GM13976 (cell line): ENCODE measurements at regions not wholly inside any gene's neighbourhood (a gene's known extent, or its start where the extent isn't known, plus 50 kb on each side); places are given as distances from the start of the nearest gene placed in this dataset.
"Not testable (repeated sequence)": the region's sequence is repeated elsewhere in the genome, so short reads cannot be mapped to it uniquely, and the experiment has no call there.

Experiments
- DNase-seq: peaks from one replicate; pipeline ENCODE4 v3.0.0; 2012; ENCODE audit warnings: low spot score
- in situ Hi-C: fragments of 300-500 bp; cut with MboI; formaldehyde crosslinking; loops from one replicate; pipeline ENCODE4 v1.12.0; 2022; ENCODE audit warnings: low sequenced_read_pairs, mixed read lengths, inconsistent platforms; ENCODE audit not compliant: unreplicated experiment
- TF ChIP-seq, protein P1 (sequence below): IDR thresholded peaks from 2 replicates; pipeline ENCODE4 v1.5.1; 2012; ENCODE audit warnings: borderline replicate concordance, mild to moderate bottlenecking; ENCODE audit not compliant: insufficient read depth; ENCODE audit errors: extremely low read depth, missing control alignments, control extremely low read depth

- no peak for DNase-seq
- in situ Hi-C loops, result no loop called here
- TF ChIP-seq, protein P1, sequence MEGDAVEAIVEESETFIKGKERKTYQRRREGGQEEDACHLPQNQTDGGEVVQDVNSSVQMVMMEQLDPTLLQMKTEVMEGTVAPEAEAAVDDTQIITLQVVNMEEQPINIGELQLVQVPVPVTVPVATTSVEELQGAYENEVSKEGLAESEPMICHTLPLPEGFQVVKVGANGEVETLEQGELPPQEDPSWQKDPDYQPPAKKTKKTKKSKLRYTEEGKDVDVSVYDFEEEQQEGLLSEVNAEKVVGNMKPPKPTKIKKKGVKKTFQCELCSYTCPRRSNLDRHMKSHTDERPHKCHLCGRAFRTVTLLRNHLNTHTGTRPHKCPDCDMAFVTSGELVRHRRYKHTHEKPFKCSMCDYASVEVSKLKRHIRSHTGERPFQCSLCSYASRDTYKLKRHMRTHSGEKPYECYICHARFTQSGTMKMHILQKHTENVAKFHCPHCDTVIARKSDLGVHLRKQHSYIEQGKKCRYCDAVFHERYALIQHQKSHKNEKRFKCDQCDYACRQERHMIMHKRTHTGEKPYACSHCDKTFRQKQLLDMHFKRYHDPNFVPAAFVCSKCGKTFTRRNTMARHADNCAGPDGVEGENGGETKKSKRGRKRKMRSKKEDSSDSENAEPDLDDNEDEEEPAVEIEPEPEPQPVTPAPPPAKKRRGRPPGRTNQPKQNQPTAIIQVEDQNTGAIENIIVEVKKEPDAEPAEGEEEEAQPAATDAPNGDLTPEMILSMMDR, result no peak
These were observed 125.2 kb upstream of the ARHGEF3 start for GRCh38 chr3:56926947-56927282.

GRCh38 chr3:56926243-56926946 is 124.6 kb upstream of the ARHGEF3 start:
- DNase-seq, result no peak
- in situ Hi-C loops, result no loop called here
- TF ChIP-seq, protein P1, result no peak

GRCh38 chr3:56924700-56925099 is 123.0 kb upstream of the ARHGEF3 start:
- DNase-seq, in situ Hi-C loops: not testable (repeated sequence)

DNA sequence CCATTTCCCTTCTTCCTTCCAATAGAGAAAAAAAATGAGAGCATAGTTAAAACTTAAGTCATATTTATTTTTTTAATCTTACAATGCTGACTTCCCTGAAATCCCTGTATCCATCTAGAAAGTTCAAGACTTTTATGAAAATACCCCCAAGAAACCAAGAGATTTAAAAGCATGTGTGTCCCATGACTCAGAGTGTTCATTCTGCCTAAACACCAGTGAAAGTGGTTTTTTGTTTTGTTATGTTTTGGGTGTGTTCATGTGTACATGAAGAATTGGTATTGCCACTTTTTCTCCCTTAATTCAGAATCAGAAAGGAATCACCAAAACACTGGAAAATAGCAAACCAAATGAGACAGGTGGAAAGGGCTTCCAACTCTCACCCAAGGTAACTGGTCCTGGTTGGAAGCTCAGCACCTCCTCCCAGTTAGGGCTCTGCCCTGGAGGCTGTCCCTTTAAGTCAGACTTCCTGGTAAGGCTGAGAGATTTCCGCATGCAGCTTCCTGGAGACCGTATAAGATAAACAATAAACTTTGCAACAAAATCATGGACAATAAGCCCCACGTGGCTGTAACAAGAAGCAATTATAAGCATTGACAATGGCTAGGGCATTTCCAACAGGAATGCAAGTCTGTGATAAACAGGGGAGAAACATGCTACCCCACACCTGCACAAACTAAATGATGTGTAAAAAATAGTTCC is 121.9 kb upstream of the ARHGEF3 start:
- in situ Hi-C loops, result no loop called here
- DNase-seq, result no peak

GRCh38 chr3:56921573-56922453 is 120.1 kb upstream of the ARHGEF3 start:
- DNase-seq, result no peak
- in situ Hi-C loops, result no loop called here
- TF ChIP-seq, protein P1, result no peak

More for the DNA sequence above, 121.9 kb upstream of the ARHGEF3 start:
- TF ChIP-seq, protein P1, result no peak

DNA sequence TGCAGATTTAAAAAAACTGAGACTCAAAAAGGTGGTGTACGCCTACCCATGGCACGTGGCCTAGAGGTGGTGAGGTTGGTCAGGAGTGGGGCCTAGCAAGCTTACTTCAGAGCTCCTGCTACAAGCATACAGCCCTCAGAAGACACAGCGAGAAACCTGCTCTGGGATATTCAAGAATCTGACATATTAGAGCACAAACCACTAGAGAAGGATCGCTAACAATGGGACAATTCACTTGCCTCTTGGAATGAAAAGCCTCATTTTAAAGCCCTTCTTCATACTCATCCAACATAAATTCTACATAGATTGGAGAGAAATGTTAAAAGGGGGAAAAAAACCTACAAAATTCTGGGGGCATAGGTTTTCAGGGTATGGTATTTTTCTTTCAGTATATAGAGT is 118.0 kb upstream of the ARHGEF3 start:
- no peak for DNase-seq
- in situ Hi-C loops, result no loop called here
- TF ChIP-seq, protein P1, result no peak
